ENCODE measurements at regions not wholly inside any gene's neighbourhood (a gene's known extent, or its start where the extent isn't known, plus 50 kb on each side); places are given as distances from the start of the nearest gene placed in this dataset.

- Histone ChIP-seq H3K27ac (ENCODE audit: low read depth, low read length) (no peak overlapping the region), H3K4me2 (ENCODE audit: low read length) (no peak overlapping the region), H3K27me3 (ENCODE audit: control insufficient read depth, low read length) (no peaks in the 10 kb centered on the region), H3K4me1 (ENCODE audit: control insufficient read depth, low read length) (no peaks in the 10 kb centered on the region), H3K9me2 (replicated peaks; ENCODE audit: control insufficient read depth, low read length) (no peaks in the 10 kb centered on the region), H3K79me2 (ENCODE audit: control insufficient read depth, low read length) (no peaks in the 10 kb centered on the region), H3F3A (ENCODE audit: control insufficient read depth, insufficient read depth) (no peaks in the 10 kb centered on the region), H3K4me3 (ENCODE audit: low read length) (no peak overlapping the region), H3K9me3 (ENCODE audit: control insufficient read depth, insufficient read depth, low read length) (no peaks in the 10 kb centered on the region), H3K36me3 (ENCODE audit: control insufficient read depth, low read length) (no peaks in the 10 kb centered on the region), H4K20me1 (ENCODE audit: control insufficient read depth, insufficient read depth, low read depth, low read length) (no peaks in the 10 kb centered on the region)
- TF ChIP-seq EZH2phosphoT487 (IDR thresholded peaks at IDR 0.05; ENCODE audit: borderline replicate concordance, low read length) = no peak
- TF ChIP-seq CTCF (IDR thresholded peaks at IDR 0.05; ENCODE audit: low read depth, low read length, poor library complexity, severe bottlenecking) = no peak
Observed at GRCh38 chr7:131931370-131931769, 374.9 kb upstream of the PODXL start.

GRCh38 chr7:131929632-131930031, 373.2 kb upstream of the PODXL start:
- H3K4me2 ChIP-seq (ENCODE audit: low read length) = no peak overlapping the region
- no peaks in the 10 kb centered on the region for H3K9me3 ChIP-seq (ENCODE audit: control insufficient read depth, insufficient read depth, low read length)
- no peaks in the 10 kb centered on the region for H3K27me3 ChIP-seq (ENCODE audit: control insufficient read depth, low read length)
- no peak overlapping the region for H3K27ac ChIP-seq (ENCODE audit: low read depth, low read length)
- H3F3A ChIP-seq (ENCODE audit: control insufficient read depth, insufficient read depth) = no peaks in the 10 kb centered on the region
- H3K4me1 ChIP-seq (ENCODE audit: control insufficient read depth, low read length) = no peaks in the 10 kb centered on the region
- H3K9me2 ChIP-seq (replicated peaks; ENCODE audit: control insufficient read depth, low read length) = no peaks in the 10 kb centered on the region
- TF ChIP-seq CTCF (IDR thresholded peaks at IDR 0.05; ENCODE audit: low read depth, low read length, poor library complexity, severe bottlenecking) = no peak
- TF ChIP-seq EZH2phosphoT487 (IDR thresholded peaks at IDR 0.05; ENCODE audit: borderline replicate concordance, low read length) = no peak
- no peaks in the 10 kb centered on the region for H3K79me2 ChIP-seq (ENCODE audit: control insufficient read depth, low read length)
- H3K36me3 ChIP-seq (ENCODE audit: control insufficient read depth, low read length) = no peaks in the 10 kb centered on the region
- H3K4me3 ChIP-seq (ENCODE audit: low read length) = no peak overlapping the region
- H4K20me1 ChIP-seq (ENCODE audit: control insufficient read depth, insufficient read depth, low read depth, low read length) = no peaks in the 10 kb centered on the region

GRCh38 chr7:131927770-131928423, 371.5 kb upstream of the PODXL start:
- Histone ChIP-seq H3K4me3 (ENCODE audit: low read length) (no peak overlapping the region), H4K20me1 (ENCODE audit: control insufficient read depth, insufficient read depth, low read depth, low read length) (no peaks in the 10 kb centered on the region), H3K79me2 (ENCODE audit: control insufficient read depth, low read length) (no peaks in the 10 kb centered on the region), H3K4me1 (ENCODE audit: control insufficient read depth, low read length) (no peaks in the 10 kb centered on the region), H3K9me3 (ENCODE audit: control insufficient read depth, insufficient read depth, low read length) (no peaks in the 10 kb centered on the region), H3K27ac (ENCODE audit: low read depth, low read length) (no peak overlapping the region), H3K36me3 (ENCODE audit: control insufficient read depth, low read length) (no peaks in the 10 kb centered on the region), H3K4me2 (ENCODE audit: low read length) (no peak overlapping the region), H3K27me3 (ENCODE audit: control insufficient read depth, low read length) (no peaks in the 10 kb centered on the region), H3K9me2 (replicated peaks; ENCODE audit: control insufficient read depth, low read length) (no peaks in the 10 kb centered on the region), H3F3A (ENCODE audit: control insufficient read depth, insufficient read depth) (no peaks in the 10 kb centered on the region)
- no peak for TF ChIP-seq EZH2phosphoT487 (IDR thresholded peaks at IDR 0.05; ENCODE audit: borderline replicate concordance, low read length)
- no peak for TF ChIP-seq CTCF (IDR thresholded peaks at IDR 0.05; ENCODE audit: low read depth, low read length, poor library complexity, severe bottlenecking)
